ENCODE measurements at regions not wholly inside any gene's neighbourhood (a gene's known extent, or its start where the extent isn't known, plus 50 kb on each side); places are given as distances from the start of the nearest gene placed in this dataset.

- Histone ChIP-seq H3K27me3 (ENCODE audit: insufficient read depth, poor library complexity, severe bottlenecking) (no peaks in the 10 kb centered on the region), H3K27ac (replicated peaks) (no peak overlapping the region), H3K4me3 (replicated peaks; ENCODE audit: insufficient read depth, low read length) (no peak overlapping the region)
- DNase-seq (ENCODE audit: low read depth in 1 of 2, low spot score in 1 of 2) = no peak
- TF ChIP-seq SPI1 (IDR thresholded peaks at IDR 0.05; ENCODE audit: borderline replicate concordance, low read depth) = no peak
- no peak for TF ChIP-seq REST (IDR thresholded peaks at IDR 0.05; ENCODE audit: insufficient replicate concordance, low read depth)
- TF ChIP-seq GABPA (IDR thresholded peaks at IDR 0.05; ENCODE audit: low read depth) = no peak
- TF ChIP-seq CTCF (IDR thresholded peaks at IDR 0.05; ENCODE audit: insufficient read depth, low read length) = no peak
- no peak for TF ChIP-seq POLR2AphosphoS5 (IDR thresholded peaks at IDR 0.05; ENCODE audit: low read depth)
Observed at GRCh38 chr10:10542477-10542876, 475.2 kb upstream of the CELF2 start.

- Histone ChIP-seq H3K27ac (replicated peaks) (no peak overlapping the region), H3K4me3 (replicated peaks; ENCODE audit: insufficient read depth, low read length) (no peak overlapping the region), H3K27me3 (ENCODE audit: insufficient read depth, poor library complexity, severe bottlenecking) (no peaks in the 10 kb centered on the region)
- TF ChIP-seq POLR2AphosphoS5 (IDR thresholded peaks at IDR 0.05; ENCODE audit: low read depth) (no peak), SPI1 (IDR thresholded peaks at IDR 0.05; ENCODE audit: borderline replicate concordance, low read depth) (no peak), CTCF (IDR thresholded peaks at IDR 0.05; ENCODE audit: insufficient read depth, low read length) (no peak), GABPA (IDR thresholded peaks at IDR 0.05; ENCODE audit: low read depth) (no peak), REST (IDR thresholded peaks at IDR 0.05; ENCODE audit: insufficient replicate concordance, low read depth) (no peak)
- DNase-seq (ENCODE audit: low read depth in 1 of 2, low spot score in 1 of 2) = no peak
Observed at GRCh38 chr10:10544890-10545289, 472.8 kb upstream of the CELF2 start.

GRCh38 chr10:10545771-10546170 lies 471.9 kb upstream of the CELF2 start:
- no peak overlapping the region for H3K4me3 ChIP-seq (replicated peaks; ENCODE audit: insufficient read depth, low read length)
- DNase-seq (ENCODE audit: low read depth in 1 of 2, low spot score in 1 of 2) = no peak
- no peak overlapping the region for H3K27ac ChIP-seq (replicated peaks)
- no peaks in the 10 kb centered on the region for H3K27me3 ChIP-seq (ENCODE audit: insufficient read depth, poor library complexity, severe bottlenecking)
- TF ChIP-seq SPI1 (IDR thresholded peaks at IDR 0.05; ENCODE audit: borderline replicate concordance, low read depth) = no peak
- no peak for TF ChIP-seq REST (IDR thresholded peaks at IDR 0.05; ENCODE audit: insufficient replicate concordance, low read depth)
- no peak for TF ChIP-seq GABPA (IDR thresholded peaks at IDR 0.05; ENCODE audit: low read depth)
- TF ChIP-seq CTCF (IDR thresholded peaks at IDR 0.05; ENCODE audit: insufficient read depth, low read length) = no peak
- no peak for TF ChIP-seq POLR2AphosphoS5 (IDR thresholded peaks at IDR 0.05; ENCODE audit: low read depth)

Data from HL-60 (cell line).